ENCODE measurements at regions not wholly inside any gene's neighbourhood (a gene's known extent, or its start where the extent isn't known, plus 50 kb on each side); places are given as distances from the start of the nearest gene placed in this dataset.

- no peak for TF ChIP-seq ZFX (IDR thresholded peaks at IDR 0.05; ENCODE audit: borderline replicate concordance)
- TF ChIP-seq, protein P1, sequence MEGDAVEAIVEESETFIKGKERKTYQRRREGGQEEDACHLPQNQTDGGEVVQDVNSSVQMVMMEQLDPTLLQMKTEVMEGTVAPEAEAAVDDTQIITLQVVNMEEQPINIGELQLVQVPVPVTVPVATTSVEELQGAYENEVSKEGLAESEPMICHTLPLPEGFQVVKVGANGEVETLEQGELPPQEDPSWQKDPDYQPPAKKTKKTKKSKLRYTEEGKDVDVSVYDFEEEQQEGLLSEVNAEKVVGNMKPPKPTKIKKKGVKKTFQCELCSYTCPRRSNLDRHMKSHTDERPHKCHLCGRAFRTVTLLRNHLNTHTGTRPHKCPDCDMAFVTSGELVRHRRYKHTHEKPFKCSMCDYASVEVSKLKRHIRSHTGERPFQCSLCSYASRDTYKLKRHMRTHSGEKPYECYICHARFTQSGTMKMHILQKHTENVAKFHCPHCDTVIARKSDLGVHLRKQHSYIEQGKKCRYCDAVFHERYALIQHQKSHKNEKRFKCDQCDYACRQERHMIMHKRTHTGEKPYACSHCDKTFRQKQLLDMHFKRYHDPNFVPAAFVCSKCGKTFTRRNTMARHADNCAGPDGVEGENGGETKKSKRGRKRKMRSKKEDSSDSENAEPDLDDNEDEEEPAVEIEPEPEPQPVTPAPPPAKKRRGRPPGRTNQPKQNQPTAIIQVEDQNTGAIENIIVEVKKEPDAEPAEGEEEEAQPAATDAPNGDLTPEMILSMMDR (IDR thresholded peaks at IDR 0.05), result no peak
Observed at GRCh38 chr9:129231022-129231739, 53.1 kb upstream of the IER5L start.

Data from 22Rv1 (cell line).